Thyroid gland (tissue), 4 donors: ENCODE measurements at regions not wholly inside any gene's neighbourhood (a gene's known extent, or its start where the extent isn't known, plus 50 kb on each side); places are given as distances from the start of the nearest gene placed in this dataset.

Experiments
- POLR2A ChIP-seq, 2 donors: fragments of 450-650 bp; IDR thresholded peaks; one replicate each; pipeline ENCODE4 v1.6.1; 2017; ENCODE audit warnings: antibody characterized with exemption in 2 of 2, mild to moderate bottlenecking in 2 of 2, moderate library complexity in 1 of 2
- TF ChIP-seq, protein P1 (sequence below), 6 experiments: fragments of 200-600 bp in 3 of 6; fragments of 450-650 bp in 3 of 6; sonication (generic) in 3 of 6; IDR thresholded peaks; one replicate each; pipeline ENCODE4 v1.5.1; 2016 to 2019; ENCODE audit warnings: antibody characterized with exemption in 6 of 6, mild to moderate bottlenecking in 2 of 6, inconsistent platforms in 1 of 6, moderate library complexity in 1 of 6

DNA sequence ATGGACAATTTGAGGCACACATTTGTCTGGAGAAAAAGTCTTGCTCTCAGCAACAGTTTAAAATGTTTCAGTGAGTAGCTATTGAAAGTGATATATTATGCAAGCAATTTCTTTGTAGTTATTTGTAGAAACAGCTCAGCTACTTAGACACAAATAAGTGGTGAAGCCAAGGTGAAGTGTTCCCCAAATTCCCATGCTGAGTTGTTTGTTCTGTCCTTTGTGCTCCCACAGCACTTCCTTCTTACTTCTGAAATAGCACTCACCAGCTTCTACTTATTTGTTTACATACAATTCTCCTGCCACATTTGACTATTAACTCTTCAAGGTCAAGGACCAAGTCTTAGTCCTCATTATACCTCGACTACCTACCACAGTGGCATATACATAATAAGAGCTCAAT lies 638.6 kb upstream of the LRRC4C start:
- TF ChIP-seq, protein P1, sequence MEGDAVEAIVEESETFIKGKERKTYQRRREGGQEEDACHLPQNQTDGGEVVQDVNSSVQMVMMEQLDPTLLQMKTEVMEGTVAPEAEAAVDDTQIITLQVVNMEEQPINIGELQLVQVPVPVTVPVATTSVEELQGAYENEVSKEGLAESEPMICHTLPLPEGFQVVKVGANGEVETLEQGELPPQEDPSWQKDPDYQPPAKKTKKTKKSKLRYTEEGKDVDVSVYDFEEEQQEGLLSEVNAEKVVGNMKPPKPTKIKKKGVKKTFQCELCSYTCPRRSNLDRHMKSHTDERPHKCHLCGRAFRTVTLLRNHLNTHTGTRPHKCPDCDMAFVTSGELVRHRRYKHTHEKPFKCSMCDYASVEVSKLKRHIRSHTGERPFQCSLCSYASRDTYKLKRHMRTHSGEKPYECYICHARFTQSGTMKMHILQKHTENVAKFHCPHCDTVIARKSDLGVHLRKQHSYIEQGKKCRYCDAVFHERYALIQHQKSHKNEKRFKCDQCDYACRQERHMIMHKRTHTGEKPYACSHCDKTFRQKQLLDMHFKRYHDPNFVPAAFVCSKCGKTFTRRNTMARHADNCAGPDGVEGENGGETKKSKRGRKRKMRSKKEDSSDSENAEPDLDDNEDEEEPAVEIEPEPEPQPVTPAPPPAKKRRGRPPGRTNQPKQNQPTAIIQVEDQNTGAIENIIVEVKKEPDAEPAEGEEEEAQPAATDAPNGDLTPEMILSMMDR (IDR thresholded peaks at IDR 0.05), result no peak
- TF ChIP-seq POLR2A (IDR thresholded peaks at IDR 0.05), result no peak
